ENCODE measurements at regions not wholly inside any gene's neighbourhood (a gene's known extent, or its start where the extent isn't known, plus 50 kb on each side); places are given as distances from the start of the nearest gene placed in this dataset.

- DNase-seq = no peak
These were observed 129.3 kb upstream of the OSMR start for GRCh38 chr5:38716516-38716915.

- no peak for DNase-seq
These were observed 126.9 kb upstream of the OSMR start for GRCh38 chr5:38718771-38719391.

- no peak for DNase-seq
These were observed 126.4 kb upstream of the OSMR start for GRCh38 chr5:38719403-38719802.

- DNase-seq = peak in 1 of 56 donors; percentile 29
These were observed 125.9 kb upstream of the OSMR start for GRCh38 chr5:38719916-38720315.

- DNase-seq = no peak
These were observed 125.1 kb upstream of the OSMR start for GRCh38 chr5:38720554-38721361.

GRCh38 chr5:38722918-38723317 lies 122.9 kb upstream of the OSMR start:
- DNase-seq = no peak

GRCh38 chr5:38723426-38723825 lies 122.4 kb upstream of the OSMR start:
- no peak for DNase-seq

- peak in 1 of 56 donors; percentile 26 for DNase-seq
These were observed 121.3 kb upstream of the OSMR start for GRCh38 chr5:38724301-38725030.

- peak in 54 of 56 donors; percentile 16 to 92 (median 68) for DNase-seq
These were observed 120.4 kb upstream of the OSMR start for GRCh38 chr5:38725371-38725865.

GRCh38 chr5:38726279-38726678 lies 119.5 kb upstream of the OSMR start:
- peak in 13 of 56 donors; percentile 6 to 43 (median 12) for DNase-seq

GRCh38 chr5:38728029-38728428 lies 117.8 kb upstream of the OSMR start:
- no peak for DNase-seq

GRCh38 chr5:38731461-38731860 lies 114.4 kb upstream of the OSMR start:
- no peak for DNase-seq

GRCh38 chr5:38734353-38734752 lies 111.5 kb upstream of the OSMR start:
- no peak for DNase-seq

- DNase-seq = no peak
These were observed 109.7 kb upstream of the OSMR start for GRCh38 chr5:38736089-38736488.

- no peak for DNase-seq
These were observed 107.8 kb upstream of the OSMR start for GRCh38 chr5:38737976-38738375.

GRCh38 chr5:38739011-38739704 lies 106.7 kb upstream of the OSMR start:
- no peak for DNase-seq

GRCh38 chr5:38739705-38740045 lies 106.1 kb upstream of the OSMR start:
- no peak for DNase-seq

GRCh38 chr5:38742821-38743220 lies 103.0 kb upstream of the OSMR start:
- DNase-seq = no peak

- DNase-seq = no peak
These were observed 102.2 kb upstream of the OSMR start for GRCh38 chr5:38743562-38743961.

- DNase-seq = peak in 13 of 56 donors; percentile 4 to 60 (median 25)
These were observed 99.7 kb upstream of the OSMR start for GRCh38 chr5:38745836-38746732.

Measured in nucleus accumbens (tissue), 56 donors.